AG04450 (cell line): ENCODE measurements at regions not wholly inside any gene's neighbourhood (a gene's known extent, or its start where the extent isn't known, plus 50 kb on each side); places are given as distances from the start of the nearest gene placed in this dataset.

Experiments
- CTCF ChIA-PET: fragments of 300-600, 350-600 bp; formaldehyde crosslinking; extraction: SDS; loops from one replicate; lab custom pipeline; 2022; ENCODE audit warnings: antibody characterized with exemption, inconsistent platforms; lab: Charles Lee
- POLR2A ChIA-PET: fragments of 350-600 bp; formaldehyde crosslinking; extraction: SDS; loops from one replicate; lab custom pipeline; 2021; ENCODE audit warnings: antibody characterized with exemption, inconsistent platforms; lab: Yijun Ruan, JAX
- DNase-seq: peaks from one replicate; pipeline ENCODE4 v3.0.0-alpha.2; 2011; ENCODE audit warnings: low read depth, low spot score
- H3K27ac ChIP-seq: one replicate; pipeline ENCODE4 v1.5.1; 2012; ENCODE audit warnings: low read depth, low read length, control low read depth
- H3K27me3 ChIP-seq: one replicate; pipeline ENCODE4 v1.6.0; 2012; ENCODE audit warnings: low read length; ENCODE audit not compliant: control insufficient read depth, insufficient read depth
- H3K4me3 ChIP-seq: 2 replicates; pipeline ENCODE4 v1.5.1; 2011; ENCODE audit warnings: mild to moderate bottlenecking, low read depth, low read length, control low read depth
- H3K9me3 ChIP-seq: 2 replicates; pipeline ENCODE4 v1.5.1; 2012; ENCODE audit warnings: low read length; ENCODE audit not compliant: control insufficient read depth, insufficient read depth
- CTCF ChIP-seq: IDR thresholded peaks from 2 replicates; pipeline ENCODE4 v1.5.1; 2011; ENCODE audit warnings: low read depth, low read length, control low read depth, inconsistent platforms

GRCh38 chr7:137151041-137151689, 192.4 kb downstream of the PTN start:
- ChIA-PET POLR2A (interaction anchor here (0.5 kb wide), 1 partner anchor 78 kb away, joined by 3 read pairs; no protein-coding TSS in a partner anchor), CTCF (interaction anchor here (1.2 to 1.4 kb wide), 2 partner anchors 19 to 303 kb away, joined by 3 read pairs; no protein-coding TSS in a partner anchor)
- H3K9me3 ChIP-seq: no peaks in the 10 kb centered on the region
- no peak overlapping the region for H3K4me3 ChIP-seq
- TF ChIP-seq CTCF: no peak
- peak overlapping the region; percentile 43 for H3K27ac ChIP-seq
- DNase-seq: no peak
- no peaks in the 10 kb centered on the region for H3K27me3 ChIP-seq

GRCh38 chr7:137147338-137147720, 196.2 kb downstream of the PTN start:
- ChIA-PET CTCF (interaction anchor here (0.9 to 1.6 kb wide), 2 partner anchors 22 to 24 kb away, joined by 3 to 5 read pairs; no protein-coding TSS in a partner anchor), POLR2A (interaction anchor here (0.9 to 1.2 kb wide), 2 partner anchors 73 to 150 kb away, joined by 3 to 4 read pairs; no protein-coding TSS in a partner anchor)
- no peaks in the 10 kb centered on the region for H3K9me3 ChIP-seq
- H3K27ac ChIP-seq: peak overlapping the region; percentile 77
- TF ChIP-seq CTCF: no peak
- no peak overlapping the region for H3K4me3 ChIP-seq
- no peaks in the 10 kb centered on the region for H3K27me3 ChIP-seq
- DNase-seq: no peak

- DNase-seq: peak; percentile 69
- ChIA-PET CTCF (interaction anchor here (0.6 to 1.6 kb wide), 4 partner anchors 23 to 648 kb away, joined by 3 to 5 read pairs (median 3); no protein-coding TSS in a partner anchor), POLR2A (interaction anchor here (0.6 to 1.2 kb wide), 4 partner anchors 72 to 278 kb away, joined by 3 to 7 read pairs (median 4); partner anchors contain the start of gene CHRM2)
- Histone ChIP-seq H3K9me3 (no peaks in the 10 kb centered on the region), H3K27me3 (no peaks in the 10 kb centered on the region), H3K27ac (peak overlapping the region; percentile 82), H3K4me3 (peak overlapping the region; percentile 25)
- TF ChIP-seq CTCF: no peak
Measured at GRCh38 chr7:137146552-137147337, 196.8 kb downstream of the PTN start.

GRCh38 chr7:137146012-137146455, 197.5 kb downstream of the PTN start:
- ChIA-PET CTCF (interaction anchor here (0.6 to 1.6 kb wide), 4 partner anchors 23 to 647 kb away, joined by 3 to 5 read pairs (median 3); no protein-coding TSS in a partner anchor), POLR2A (interaction anchor here (0.6 to 1.2 kb wide), 3 partner anchors 72 to 277 kb away, joined by 3 to 7 read pairs (median 4); partner anchors contain the start of gene CHRM2)
- TF ChIP-seq CTCF: no peak
- no peaks in the 10 kb centered on the region for H3K27me3 ChIP-seq
- peak; percentile 55 for DNase-seq
- H3K27ac ChIP-seq: peak overlapping the region; percentile 4
- no peaks in the 10 kb centered on the region for H3K9me3 ChIP-seq
- no peak overlapping the region for H3K4me3 ChIP-seq
